H1 (cell line): ENCODE measurements at regions not wholly inside any gene's neighbourhood (a gene's known extent, or its start where the extent isn't known, plus 50 kb on each side); places are given as distances from the start of the nearest gene placed in this dataset.

Source experiments
- KDM1A ChIP-seq: fragments of 200-600, 300-600 bp; sonication (generic); IDR thresholded peaks from 2 replicates; pipeline ENCODE4 v1.7.1; 2016; ENCODE audit warnings: mild to moderate bottlenecking, low read length, borderline replicate concordance
- NRF1 ChIP-seq: IDR thresholded peaks from 2 replicates; pipeline ENCODE4 v1.6.1; 2011; ENCODE audit warnings: mild to moderate bottlenecking, low read depth, low read length, improper control_type of control experiment
- TF ChIP-seq, protein P1 (sequence below): IDR thresholded peaks from 2 replicates; pipeline ENCODE4 v1.6.1; 2012; ENCODE audit warnings: inconsistent platforms

- TF ChIP-seq, protein P1, sequence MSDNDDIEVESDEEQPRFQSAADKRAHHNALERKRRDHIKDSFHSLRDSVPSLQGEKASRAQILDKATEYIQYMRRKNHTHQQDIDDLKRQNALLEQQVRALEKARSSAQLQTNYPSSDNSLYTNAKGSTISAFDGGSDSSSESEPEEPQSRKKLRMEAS, result no peak
- no peak for TF ChIP-seq KDM1A
- TF ChIP-seq NRF1, result no peak
- TF ChIP-seq, all 59 proteins: peak for 0
These were observed 70.4 kb upstream of the BACH1 start (continued) for GRCh38 chr21:29228306-29228705.
